SK-MEL-5 (cell line): ENCODE measurements at regions not wholly inside any gene's neighbourhood (a gene's known extent, or its start where the extent isn't known, plus 50 kb on each side); places are given as distances from the start of the nearest gene placed in this dataset.
"Not testable (repeated sequence)": the region's sequence is repeated elsewhere in the genome, so short reads cannot be mapped to it uniquely, and the experiment has no call there.

Experiments used
- DNase-seq: peaks from one replicate; pipeline ENCODE4 v3.0.0-alpha.2; 2016; ENCODE audit warnings: low read depth, low spot score
- in situ Hi-C: cut with HindIII; loops from 2 replicates; pipeline ENCODE4 v1.10.0; 2016; ENCODE audit warnings: low sequenced_read_pairs, high pct_unique_total_duplicates, low pct_unique_long_range_greater_than_20kb

GRCh38 chr5:44089424-44090144, 299.6 kb downstream of the FGF10 start:
- in situ Hi-C loops: no loop called here
- no peak for DNase-seq

- no peak for DNase-seq
- in situ Hi-C loops: no loop called here
Measured at GRCh38 chr5:44085083-44085482, 304.1 kb downstream of the FGF10 start.

GRCh38 chr5:44074547-44074946, 314.7 kb downstream of the FGF10 start:
- DNase-seq, in situ Hi-C loops: not testable (repeated sequence)

GRCh38 chr5:44051591-44051990, 337.6 kb downstream of the FGF10 start:
- in situ Hi-C loops: no loop called here

GRCh38 chr5:44048276-44048984, 340.8 kb downstream of the FGF10 start:
- DNase-seq: no peak
- in situ Hi-C loops: no loop called here

More at GRCh38 chr5:44051591-44051990, 337.6 kb downstream of the FGF10 start:
- no peak for DNase-seq

GRCh38 chr5:44046619-44047364, 342.4 kb downstream of the FGF10 start:
- in situ Hi-C loops: no loop called here

GRCh38 chr5:44044549-44044948, 344.7 kb downstream of the FGF10 start:
- in situ Hi-C loops, DNase-seq: not testable (repeated sequence)

More at GRCh38 chr5:44046619-44047364, 342.4 kb downstream of the FGF10 start:
- no peak for DNase-seq

GRCh38 chr5:44028226-44028625, 361.0 kb downstream of the FGF10 start:
- no peak for DNase-seq
- in situ Hi-C loops: no loop called here

- no peak for DNase-seq
- in situ Hi-C loops: no loop called here
Measured at GRCh38 chr5:44022622-44023021, 366.6 kb downstream of the FGF10 start.

- no peak for DNase-seq
- in situ Hi-C loops: no loop called here
Measured at GRCh38 chr5:44011518-44011917, 377.7 kb downstream of the FGF10 start.

- no peak for DNase-seq
- in situ Hi-C loops: no loop called here
Measured at GRCh38 chr5:44002381-44002901, 386.8 kb downstream of the FGF10 start.

- in situ Hi-C loops: no loop called here
- no peak for DNase-seq
Measured at GRCh38 chr5:44001675-44002380, 387.4 kb downstream of the FGF10 start.

- in situ Hi-C loops: no loop called here
- no peak for DNase-seq
Measured at GRCh38 chr5:44001236-44001635, 388.0 kb downstream of the FGF10 start.

- in situ Hi-C loops: no loop called here
Measured at GRCh38 chr5:43997647-43998272, 391.5 kb downstream of the FGF10 start.

GRCh38 chr5:43996221-43996620, 393.0 kb downstream of the FGF10 start:
- in situ Hi-C loops: no loop called here

More at GRCh38 chr5:43997647-43998272, 391.5 kb downstream of the FGF10 start:
- DNase-seq: no peak

GRCh38 chr5:43994352-43994708, 391.4 kb downstream of the NNT start:
- no peak for DNase-seq
- in situ Hi-C loops: no loop called here

More at GRCh38 chr5:43996221-43996620, 393.0 kb downstream of the FGF10 start:
- DNase-seq: no peak

GRCh38 chr5:43993634-43994351, 390.8 kb downstream of the NNT start:
- DNase-seq: no peak
- in situ Hi-C loops: no loop called here
